GM23248 (cell line): ENCODE measurements at regions not wholly inside any gene's neighbourhood (a gene's known extent, or its start where the extent isn't known, plus 50 kb on each side); places are given as distances from the start of the nearest gene placed in this dataset.
A peak's percentile ranks its signal among the peaks of the same experiment; 100 is the strongest.

ENCODE experiments used
- DNase-seq: peaks from one replicate; pipeline ENCODE4 v3.0.0-alpha.2; 2015
- H2AFZ ChIP-seq: fragments of 200-600 bp; sonication (generic); 2 replicates; pipeline ENCODE4 v1.6.1; 2016; ENCODE audit warnings: antibody characterized with exemption
- H3F3A ChIP-seq: fragments of 200-600 bp; sonication (generic); 2 replicates; pipeline ENCODE4 v1.6.1; 2016; ENCODE audit warnings: mild to moderate bottlenecking, antibody characterized with exemption, mixed run types; ENCODE audit not compliant: insufficient read depth
- H3K27ac ChIP-seq: fragments of 200-600 bp; sonication (generic); 2 replicates; pipeline ENCODE4 v1.5.1; 2016; ENCODE audit warnings: mild to moderate bottlenecking
- H3K27me3 ChIP-seq: fragments of 200-600 bp; sonication (generic); replicated peaks from 2 replicates; pipeline ENCODE4 v1.6.1; 2016; ENCODE audit warnings: mild to moderate bottlenecking; ENCODE audit not compliant: insufficient read depth
- H3K36me3 ChIP-seq: fragments of 200-600 bp; sonication (generic); 2 replicates; pipeline ENCODE4 v1.6.1; 2016; ENCODE audit warnings: low read depth, mild to moderate bottlenecking
- H3K4me1 ChIP-seq: fragments of 200-600 bp; sonication (generic); 2 replicates; pipeline ENCODE4 v1.6.1; 2016; ENCODE audit warnings: mild to moderate bottlenecking; ENCODE audit not compliant: insufficient read depth
- H3K4me2 ChIP-seq: fragments of 200-600 bp; sonication (generic); one replicate; pipeline ENCODE4 v1.6.1; 2016; ENCODE audit warnings: mild to moderate bottlenecking; ENCODE audit not compliant: unreplicated experiment
- H3K4me3 ChIP-seq: fragments of 200-600 bp; sonication (generic); 2 replicates; pipeline ENCODE4 v1.5.1; 2016; ENCODE audit warnings: mild to moderate bottlenecking
- H3K79me2 ChIP-seq: fragments of 200-600 bp; sonication (generic); 2 replicates; pipeline ENCODE4 v1.6.1; 2016; ENCODE audit warnings: mild to moderate bottlenecking; ENCODE audit not compliant: insufficient read depth
- H3K9ac ChIP-seq: fragments of 200-600 bp; sonication (generic); 2 replicates; pipeline ENCODE4 v1.6.1; 2016; ENCODE audit warnings: mild to moderate bottlenecking
- H3K9me2 ChIP-seq: fragments of 200-600 bp; sonication (generic); 2 replicates; pipeline ENCODE4 v1.6.1; 2016; ENCODE audit warnings: mixed run types, mild to moderate bottlenecking, moderate library complexity; ENCODE audit not compliant: insufficient read depth
- H3K9me3 ChIP-seq: fragments of 200-600 bp; sonication (generic); one replicate; pipeline ENCODE4 v1.6.1; 2017; ENCODE audit warnings: low read depth
- H4K20me1 ChIP-seq: fragments of 200-600 bp; sonication (generic); 2 replicates; pipeline ENCODE4 v1.6.0; 2016; ENCODE audit not compliant: insufficient read depth
- EZH2 ChIP-seq: fragments of 200-600 bp; sonication (generic); IDR thresholded peaks from 2 replicates; pipeline ENCODE4 v1.6.1; 2018; ENCODE audit warnings: antibody characterized with exemption, mild to moderate bottlenecking; ENCODE audit not compliant: insufficient read depth, poor library complexity, severe bottlenecking
- EZH2phosphoT487 ChIP-seq: fragments of 200-600 bp; sonication (generic); IDR thresholded peaks from 2 replicates; pipeline ENCODE4 v1.6.1; 2018; ENCODE audit warnings: antibody characterized with exemption, moderate library complexity, mild to moderate bottlenecking, low read depth; ENCODE audit not compliant: insufficient read depth
- WGBS, 2 experiments: methylation state at CpG; one replicate each; pipeline ENCODE4 v1.1.6; 2015 to 2017; ENCODE audit warnings: low lambda C conversion rate in 2 of 2, low coverage in 1 of 2; ENCODE audit errors: missing lambda C conversion rate in 2 of 2; 5-methylcytosine and 5-hydroxymethylcytosine counted together
- in situ Hi-C: fragments of 300-500 bp; cut with MboI; formaldehyde crosslinking; loops from 2 replicates; pipeline ENCODE4 v1.15.0; 2020

DNA sequence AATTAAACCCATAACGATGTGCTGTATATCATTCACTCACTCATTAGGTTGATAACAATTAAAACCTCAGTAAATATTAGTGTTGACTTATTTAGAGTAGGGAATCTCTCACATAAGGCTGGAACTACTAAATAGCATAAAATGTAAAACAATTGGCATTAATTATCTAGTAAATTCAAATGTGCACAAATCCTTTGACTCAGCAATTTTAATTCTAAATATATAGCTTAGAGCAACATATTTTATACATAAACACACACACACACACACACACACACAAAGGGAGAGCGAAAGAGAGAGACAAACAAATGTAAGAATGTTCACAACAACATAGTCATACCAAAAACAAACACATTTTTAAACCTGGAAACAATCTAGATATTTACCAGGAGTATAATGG, 443.1 kb upstream of the KCNH7 start:
- Histone ChIP-seq H3K79me2 (no peaks in the 10 kb centered on the region), H2AFZ (no peak overlapping the region), H3K9me2 (no peaks in the 10 kb centered on the region), H3K4me2 (no peak overlapping the region), H3K27me3 (no peaks in the 10 kb centered on the region), H3K9me3 (no peaks in the 10 kb centered on the region), H3F3A (no peaks in the 10 kb centered on the region), H3K36me3 (no peaks in the 10 kb centered on the region), H3K4me1 (no peaks in the 10 kb centered on the region), H3K4me3 (no peak overlapping the region), H3K9ac (no peak overlapping the region), H3K27ac (no peak overlapping the region), H4K20me1 (no peaks in the 10 kb centered on the region)
- in situ Hi-C loops, result no loop called here
- TF ChIP-seq EZH2 (no peak), EZH2phosphoT487 (no peak)
- no peak for DNase-seq
- WGBS, 2 experiments, result 32 to 35% methylated on average over 2 of the region's 2 CpGs

DNA sequence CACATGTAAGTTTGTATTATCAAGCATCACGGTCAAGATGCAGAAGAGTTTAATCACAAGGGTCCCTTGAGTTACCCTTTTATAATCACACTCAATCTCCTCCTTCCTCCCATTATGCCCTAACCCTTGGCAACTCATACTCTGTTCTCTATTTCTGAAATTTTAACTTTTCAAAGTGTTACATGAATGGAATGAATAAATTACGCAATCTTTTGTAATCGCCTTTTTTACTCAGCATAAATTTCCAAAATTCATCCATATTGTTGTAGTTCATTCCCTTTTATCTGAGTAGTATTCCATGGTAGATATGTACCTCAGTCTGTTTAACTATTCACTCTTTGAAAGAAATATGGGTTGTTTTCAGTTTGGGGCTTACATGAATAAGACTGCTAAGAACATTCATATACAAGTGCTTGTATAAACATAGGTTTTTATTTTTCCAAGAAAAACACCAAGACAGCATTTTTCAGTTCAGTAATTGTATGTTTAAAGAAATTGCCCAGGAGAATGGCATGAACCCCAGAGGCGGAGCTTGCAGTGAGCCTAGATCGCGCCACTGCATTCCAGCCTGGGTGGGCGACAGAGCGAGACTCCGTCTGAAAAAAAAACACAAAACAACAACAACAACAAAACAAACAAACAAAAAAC, 430.9 kb upstream of the KCNH7 start:
- Histone ChIP-seq H3K27me3 (no peaks in the 10 kb centered on the region), H3K4me1 (peaks cover 18% of the 10 kb centered on the region), H3K27ac (no peak overlapping the region), H3K4me3 (no peak overlapping the region), H4K20me1 (no peaks in the 10 kb centered on the region), H3K9ac (no peak overlapping the region), H2AFZ (no peak overlapping the region), H3K36me3 (no peaks in the 10 kb centered on the region), H3F3A (peaks cover 18% of the 10 kb centered on the region), H3K79me2 (no peaks in the 10 kb centered on the region), H3K4me2 (no peak overlapping the region), H3K9me3 (peaks cover 7% of the 10 kb centered on the region), H3K9me2 (no peaks in the 10 kb centered on the region)
- DNase-seq, result peak; percentile 5
- in situ Hi-C loops, result no loop called here
- TF ChIP-seq EZH2phosphoT487 (no peak), EZH2 (no peak)
- 82 to 84% methylated on average over 9 of the region's 9 CpGs for WGBS, 2 experiments

DNA sequence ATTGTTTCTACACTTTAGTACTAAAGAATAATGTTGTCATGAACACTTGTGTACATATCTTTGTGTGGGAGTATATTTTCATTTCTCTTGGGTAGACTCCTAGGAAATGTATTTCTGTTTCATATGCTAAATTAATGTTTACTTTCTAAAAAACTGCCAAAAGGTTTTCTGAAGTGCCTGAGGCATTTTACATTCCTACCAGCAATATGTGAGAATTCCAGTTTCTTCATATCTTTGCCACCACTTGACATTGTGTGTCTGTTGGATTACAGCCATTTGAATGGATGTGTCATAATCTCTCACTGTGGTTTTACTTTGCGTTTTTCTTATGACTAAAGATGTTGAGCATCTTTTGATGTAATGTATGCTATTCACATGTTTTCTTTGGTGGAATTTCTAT, 428.2 kb upstream of the KCNH7 start:
- Histone ChIP-seq H3K4me2 (peak overlapping the region; percentile 36), H3K27me3 (no peaks in the 10 kb centered on the region), H3K4me3 (no peak overlapping the region), H3F3A (peaks cover 27% of the 10 kb centered on the region), H3K4me1 (peaks cover 26% of the 10 kb centered on the region), H3K9me3 (no peaks in the 10 kb centered on the region), H4K20me1 (no peaks in the 10 kb centered on the region), H3K27ac (0 out of 2 replicates have a peak overlapping the region, but pooled peaks have one; percentile 35), H3K79me2 (no peaks in the 10 kb centered on the region), H2AFZ (no peak overlapping the region), H3K9ac (no peak overlapping the region), H3K9me2 (no peaks in the 10 kb centered on the region), H3K36me3 (no peaks in the 10 kb centered on the region)
- no peak for TF ChIP-seq EZH2
- TF ChIP-seq EZH2phosphoT487, result peak; percentile 61; the same call in 1 of the 2 replicates
- DNase-seq, result peak; percentile 94
- in situ Hi-C loops, result no loop called here
- 0% methylated on average over 1 of the region's 1 CpG for WGBS, 2 experiments

GRCh38 chr2:163265562-163265961, 427.0 kb upstream of the KCNH7 start:
- in situ Hi-C loops, result no loop called here

GRCh38 chr2:163264341-163264740, 425.8 kb upstream of the KCNH7 start:
- DNase-seq, result peak; percentile 76
- peak overlapping the region; percentile 39 for H3K4me2 ChIP-seq

More at GRCh38 chr2:163265562-163265961, 427.0 kb upstream of the KCNH7 start:
- no peak overlapping the region for H3K27ac ChIP-seq
- H2AFZ ChIP-seq, result no peak overlapping the region
- no peaks in the 10 kb centered on the region for H4K20me1 ChIP-seq
- no peak overlapping the region for H3K4me2 ChIP-seq
- H3K4me3 ChIP-seq, result no peak overlapping the region
- H3K9ac ChIP-seq, result no peak overlapping the region
- no peaks in the 10 kb centered on the region for H3K9me3 ChIP-seq
- no peaks in the 10 kb centered on the region for H3K9me2 ChIP-seq
- H3F3A ChIP-seq, result peaks cover 27% of the 10 kb centered on the region
- TF ChIP-seq EZH2 (no peak), EZH2phosphoT487 (no peak)
- no peaks in the 10 kb centered on the region for H3K27me3 ChIP-seq
- no peak for DNase-seq
- H3K79me2 ChIP-seq, result no peaks in the 10 kb centered on the region
- H3K4me1 ChIP-seq, result peaks cover 26% of the 10 kb centered on the region
- no peaks in the 10 kb centered on the region for H3K36me3 ChIP-seq

More at GRCh38 chr2:163264341-163264740, 425.8 kb upstream of the KCNH7 start:
- Histone ChIP-seq H3K4me3 (no peak overlapping the region), H2AFZ (no peak overlapping the region), H4K20me1 (no peaks in the 10 kb centered on the region), H3K4me1 (peaks cover 26% of the 10 kb centered on the region), H3F3A (peaks cover 27% of the 10 kb centered on the region), H3K9me3 (no peaks in the 10 kb centered on the region), H3K79me2 (no peaks in the 10 kb centered on the region), H3K36me3 (no peaks in the 10 kb centered on the region), H3K9ac (no peak overlapping the region), H3K9me2 (no peaks in the 10 kb centered on the region; the same call in 1 of the 2 replicates), H3K27ac (no peak overlapping the region), H3K27me3 (no peaks in the 10 kb centered on the region)
- no peak for TF ChIP-seq EZH2phosphoT487
- no peak for TF ChIP-seq EZH2
- 0 to 13% methylated on average over 1 of the region's 1 CpG for WGBS, 2 experiments
- in situ Hi-C loops, result no loop called here
